PC-3 (cell line): ENCODE measurements at regions not wholly inside any gene's neighbourhood (a gene's known extent, or its start where the extent isn't known, plus 50 kb on each side); places are given as distances from the start of the nearest gene placed in this dataset.

Experiments
- ATAC-seq: fragments of 200-7000 bp; cut with Tn5 transposase; 2 replicates; pipeline ENCODE4 v1.9.1; 2020; ENCODE audit warnings: mild to moderate bottlenecking, moderate library complexity
- BruUV-seq: library from RNA; stranded (reverse); fragments of 400-500 nt; replicated peaks from 2 replicates; lab custom pipeline; 2021; lab: Mats Ljungman, UMichigan
- CTCF ChIA-PET: fragments of 300-600 bp; sonication (Branson Sonifier 250); formaldehyde crosslinking; loops from one replicate; lab custom pipeline; 2022; ENCODE audit warnings: antibody characterized with exemption; lab: Charles Lee
- POLR2A ChIA-PET: fragments of 300-600 bp; sonication (Branson Sonifier 250); formaldehyde crosslinking; loops from one replicate; lab custom pipeline; 2022; ENCODE audit warnings: antibody characterized with exemption; ENCODE audit not compliant: unreplicated experiment; lab: Charles Lee
- DNase-seq: peaks from one replicate; pipeline ENCODE4 v3.0.0-alpha.2; 2015
- H2AFZ ChIP-seq: fragments of 300-600 bp; sonication (generic); 2 replicates; pipeline ENCODE4 v1.6.0; 2016; ENCODE audit warnings: antibody characterized with exemption, low read length
- H3F3A ChIP-seq: fragments of 300-600 bp; sonication (generic); one replicate; pipeline ENCODE4 v1.6.0; 2017; ENCODE audit warnings: antibody characterized with exemption, low read length, control low read depth, mild to moderate bottlenecking; ENCODE audit not compliant: unreplicated experiment
- H3K27ac ChIP-seq: fragments of 300-600 bp; sonication (generic); 2 replicates; pipeline ENCODE4 v1.5.1; 2016; ENCODE audit warnings: mild to moderate bottlenecking, low read length
- H3K27me3 ChIP-seq: fragments of 300-600 bp; sonication (generic); 2 replicates; pipeline ENCODE4 v1.6.1; 2016; ENCODE audit warnings: low read length, mixed read lengths
- H3K36me3 ChIP-seq: fragments of 300-600 bp; sonication (generic); 2 replicates; pipeline ENCODE4 v1.6.1; 2016; ENCODE audit warnings: low read depth, mixed run types, low read length, mixed read lengths
- H3K4me1 ChIP-seq: fragments of 300-600 bp; sonication (generic); 2 replicates; pipeline ENCODE4 v1.5.1; 2016; ENCODE audit warnings: low read length; ENCODE audit not compliant: insufficient read depth
- H3K4me2 ChIP-seq: fragments of 300-600 bp; sonication (generic); 2 replicates; pipeline ENCODE4 v1.6.0; 2016; ENCODE audit warnings: low read length
- H3K4me3 ChIP-seq: fragments of 300-600 bp; sonication (generic); 2 replicates; pipeline ENCODE4 v1.5.1; 2016; ENCODE audit warnings: mild to moderate bottlenecking, low read length, mixed read lengths
- H3K79me2 ChIP-seq: fragments of 300-600 bp; sonication (generic); 2 replicates; pipeline ENCODE4 v1.6.1; 2017; ENCODE audit warnings: low read length, mixed read lengths
- H3K9ac ChIP-seq: fragments of 300-600 bp; sonication (generic); 2 replicates; pipeline ENCODE4 v1.6.0; 2016; ENCODE audit warnings: mild to moderate bottlenecking, low read length
- H3K9me2 ChIP-seq: fragments of 300-600 bp; sonication (generic); replicated peaks from 2 replicates; pipeline ENCODE4 v1.6.1; 2016; ENCODE audit warnings: mixed run types, low read length, mixed read lengths
- H3K9me3 ChIP-seq: fragments of 300-600 bp; sonication (generic); 2 replicates; pipeline ENCODE4 v1.6.1; 2016; ENCODE audit warnings: low read length, mixed read lengths
- H4K20me1 ChIP-seq: fragments of 300-600 bp; sonication (generic); 2 replicates; pipeline ENCODE4 v1.6.1; 2016; ENCODE audit warnings: low read length, mixed read lengths
- EZH2 ChIP-seq: fragments of 300-600 bp; sonication (generic); IDR thresholded peaks from one replicate; pipeline ENCODE4 v1.6.1; 2017; ENCODE audit warnings: antibody characterized with exemption, mild to moderate bottlenecking, low read length; ENCODE audit not compliant: unreplicated experiment
- EZH2phosphoT487 ChIP-seq: fragments of 300-600 bp; sonication (generic); IDR thresholded peaks from 2 replicates; pipeline ENCODE4 v1.6.1; 2018; ENCODE audit warnings: mild to moderate bottlenecking, antibody characterized with exemption, low read length, borderline replicate concordance
- intact Hi-C: fragments of 100-400 bp; cut with micrococcal nuclease; formaldehyde crosslinking; loops from 2 replicates; pipeline ENCODE4 v1.9.0; 2023
- TF ChIP-seq, protein P1 (sequence below): fragments of 300-600 bp; sonication (generic); conservative IDR thresholded peaks from 2 replicates; pipeline ENCODE4 v1.5.1; 2017; ENCODE audit warnings: antibody characterized with exemption, low read depth, mild to moderate bottlenecking, low read length

DNA sequence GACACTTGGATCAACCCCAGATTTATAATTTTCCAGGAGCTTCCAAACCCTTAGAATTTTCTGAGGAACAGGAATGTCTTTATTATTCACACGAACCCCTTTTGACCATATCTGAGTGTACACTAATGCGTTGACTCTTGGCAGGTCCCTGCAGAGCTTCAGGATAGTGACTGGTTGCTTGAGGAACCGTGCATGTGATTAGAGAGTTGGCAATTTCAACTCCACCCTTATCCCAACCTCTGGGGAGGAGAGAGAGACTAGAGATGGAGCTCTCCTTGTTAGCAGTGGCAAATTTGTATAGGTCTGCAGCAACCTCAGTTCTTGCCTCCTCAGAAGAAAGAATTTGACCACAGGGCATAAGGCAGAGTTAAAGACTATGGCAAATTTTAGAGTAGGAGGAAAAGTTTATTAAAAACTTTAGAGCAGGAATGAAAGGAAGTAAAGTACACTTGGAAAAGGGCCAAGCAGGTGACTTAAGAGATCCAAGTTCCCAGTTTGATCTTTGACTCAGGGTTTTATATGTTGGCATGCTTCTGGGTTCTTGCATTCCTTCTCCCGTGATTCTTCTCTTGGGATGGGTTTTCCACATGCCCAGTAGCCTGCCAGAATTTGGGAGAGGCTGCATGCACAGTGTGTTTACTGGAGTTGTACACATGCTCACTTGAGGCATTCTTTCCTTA, 93.8 kb upstream of the ETV3 start:
- intact Hi-C loops = no loop called here
- no peak for TF ChIP-seq EZH2phosphoT487
- no peak for TF ChIP-seq EZH2
- no peak overlapping the region for H3K4me2 ChIP-seq
- H2AFZ ChIP-seq = no peak overlapping the region
- H3K27me3 ChIP-seq = peaks cover 66% of the 10 kb centered on the region
- no peak overlapping the region for H3K9ac ChIP-seq
- no peaks in the 10 kb centered on the region for H3K4me1 ChIP-seq
- CTCF ChIA-PET = no interaction called here
- ATAC-seq = no peak
- H3K27ac ChIP-seq = no peak overlapping the region
- H3K36me3 ChIP-seq = no peaks in the 10 kb centered on the region
- H3K9me2 ChIP-seq = no peaks in the 10 kb centered on the region
- H3K9me3 ChIP-seq = no peaks in the 10 kb centered on the region
- BruUV-seq = no TSS peak
- no peaks in the 10 kb centered on the region for H3K79me2 ChIP-seq
- POLR2A ChIA-PET = no interaction called here
- no peaks in the 10 kb centered on the region for H4K20me1 ChIP-seq
- H3K4me3 ChIP-seq = no peak overlapping the region
- no peak for DNase-seq
- H3F3A ChIP-seq = no peaks in the 10 kb centered on the region

DNA sequence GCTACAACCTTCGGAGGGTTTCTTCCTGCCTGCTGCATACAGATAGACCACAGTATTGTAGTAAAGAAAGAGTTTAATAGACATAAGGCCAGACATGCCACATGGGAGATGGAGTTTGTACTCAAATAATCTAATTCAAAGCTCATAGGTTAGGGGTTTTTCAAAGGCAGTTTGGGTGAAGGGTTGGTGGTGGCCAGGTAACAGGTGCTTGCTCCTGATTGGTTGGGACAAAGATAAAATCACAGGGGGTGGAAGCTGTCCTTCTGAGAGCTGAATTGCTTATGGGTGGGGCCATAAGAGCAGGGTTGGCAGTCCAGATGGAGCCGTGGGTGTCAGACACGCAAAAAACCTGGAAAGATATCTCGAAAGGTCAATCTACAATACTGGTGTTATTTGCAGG, 92.3 kb upstream of the ETV3 start:
- H3K27me3 ChIP-seq = peaks cover 55% of the 10 kb centered on the region
- intact Hi-C loops = no loop called here
- ChIA-PET POLR2A (no interaction called here), CTCF (no interaction called here)
- DNase-seq = no peak
- ATAC-seq = no peak
- H3K36me3 ChIP-seq = no peaks in the 10 kb centered on the region
- no peaks in the 10 kb centered on the region for H3K4me1 ChIP-seq
- no peaks in the 10 kb centered on the region for H3K79me2 ChIP-seq
- no peaks in the 10 kb centered on the region for H4K20me1 ChIP-seq
- H3K4me2 ChIP-seq = no peak overlapping the region
- H2AFZ ChIP-seq = no peak overlapping the region
- no peak overlapping the region for H3K27ac ChIP-seq
- no TSS peak for BruUV-seq
- no peak for TF ChIP-seq EZH2phosphoT487
- TF ChIP-seq EZH2 = no peak
- TF ChIP-seq, protein P1, sequence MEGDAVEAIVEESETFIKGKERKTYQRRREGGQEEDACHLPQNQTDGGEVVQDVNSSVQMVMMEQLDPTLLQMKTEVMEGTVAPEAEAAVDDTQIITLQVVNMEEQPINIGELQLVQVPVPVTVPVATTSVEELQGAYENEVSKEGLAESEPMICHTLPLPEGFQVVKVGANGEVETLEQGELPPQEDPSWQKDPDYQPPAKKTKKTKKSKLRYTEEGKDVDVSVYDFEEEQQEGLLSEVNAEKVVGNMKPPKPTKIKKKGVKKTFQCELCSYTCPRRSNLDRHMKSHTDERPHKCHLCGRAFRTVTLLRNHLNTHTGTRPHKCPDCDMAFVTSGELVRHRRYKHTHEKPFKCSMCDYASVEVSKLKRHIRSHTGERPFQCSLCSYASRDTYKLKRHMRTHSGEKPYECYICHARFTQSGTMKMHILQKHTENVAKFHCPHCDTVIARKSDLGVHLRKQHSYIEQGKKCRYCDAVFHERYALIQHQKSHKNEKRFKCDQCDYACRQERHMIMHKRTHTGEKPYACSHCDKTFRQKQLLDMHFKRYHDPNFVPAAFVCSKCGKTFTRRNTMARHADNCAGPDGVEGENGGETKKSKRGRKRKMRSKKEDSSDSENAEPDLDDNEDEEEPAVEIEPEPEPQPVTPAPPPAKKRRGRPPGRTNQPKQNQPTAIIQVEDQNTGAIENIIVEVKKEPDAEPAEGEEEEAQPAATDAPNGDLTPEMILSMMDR = no peak
- no peak overlapping the region for H3K4me3 ChIP-seq
- H3F3A ChIP-seq = no peaks in the 10 kb centered on the region
- H3K9ac ChIP-seq = no peak overlapping the region
- H3K9me2 ChIP-seq = no peaks in the 10 kb centered on the region
- H3K9me3 ChIP-seq = no peaks in the 10 kb centered on the region

DNA sequence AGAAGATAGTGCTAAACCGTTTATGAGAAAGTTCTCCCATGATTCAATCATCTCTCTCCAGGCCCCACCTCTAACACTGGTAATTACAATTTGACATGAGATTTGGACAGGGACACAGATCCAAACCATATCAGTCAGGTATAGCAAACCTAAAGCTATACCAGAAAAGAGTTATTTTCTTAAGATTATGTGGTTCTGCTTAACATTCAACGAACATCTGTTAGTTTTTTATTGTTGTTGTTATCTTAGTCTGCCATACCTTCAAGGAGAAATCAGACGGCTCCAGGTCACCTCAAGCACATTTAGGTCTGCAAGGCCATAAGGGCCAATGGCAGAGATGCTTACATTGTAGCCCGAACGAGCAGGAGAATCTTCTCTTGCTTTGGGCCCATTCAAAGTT, 89.5 kb upstream of the ETV3 start:
- no peak overlapping the region for H3K4me2 ChIP-seq
- H3K4me1 ChIP-seq = no peaks in the 10 kb centered on the region
- DNase-seq (no peak), ATAC-seq (no peak)
- ChIA-PET POLR2A (no interaction called here), CTCF (no interaction called here)
- H2AFZ ChIP-seq = no peak overlapping the region
- H3K36me3 ChIP-seq = no peaks in the 10 kb centered on the region
- H4K20me1 ChIP-seq = no peaks in the 10 kb centered on the region
- no peaks in the 10 kb centered on the region for H3K79me2 ChIP-seq
- no peak overlapping the region for H3K9ac ChIP-seq
- no TSS peak for BruUV-seq
- H3K9me3 ChIP-seq = no peaks in the 10 kb centered on the region
- no peak overlapping the region for H3K27ac ChIP-seq
- no peaks in the 10 kb centered on the region for H3F3A ChIP-seq
- H3K4me3 ChIP-seq = no peak overlapping the region
- intact Hi-C loops = no loop called here
- H3K27me3 ChIP-seq = peaks cover 40% of the 10 kb centered on the region
- TF ChIP-seq EZH2phosphoT487 (no peak), EZH2 (no peak)
- TF ChIP-seq, protein P1 = no peak
- no peaks in the 10 kb centered on the region for H3K9me2 ChIP-seq
